Smooth muscle cell (in vitro differentiated cells): ENCODE measurements at regions not wholly inside any gene's neighbourhood (a gene's known extent, or its start where the extent isn't known, plus 50 kb on each side); places are given as distances from the start of the nearest gene placed in this dataset.

Experiments used
- DNase-seq: peaks from one replicate; lab custom pipeline; 2025; ENCODE audit not compliant: unreplicated experiment; lab: John Stamatoyannopoulos, UW
- H2AFZ ChIP-seq: fragments of 200-600 bp; sonication (generic); 2 replicates; pipeline ENCODE4 v1.6.0; 2016; ENCODE audit warnings: antibody characterized with exemption, low read depth, mild to moderate bottlenecking
- H3F3A ChIP-seq: fragments of 200-600 bp; sonication (generic); 2 replicates; pipeline ENCODE4 v1.6.0; 2017; ENCODE audit warnings: antibody characterized with exemption, low read depth
- H3K27ac ChIP-seq: fragments of 200-600 bp; sonication (generic); 2 replicates; pipeline ENCODE4 v1.5.1; 2016; ENCODE audit warnings: low read depth, mild to moderate bottlenecking
- H3K27me3 ChIP-seq: fragments of 200-600 bp; sonication (generic); 2 replicates; pipeline ENCODE4 v1.6.1; 2016; ENCODE audit warnings: low read depth, mild to moderate bottlenecking
- H3K36me3 ChIP-seq: fragments of 200-600 bp; sonication (generic); 2 replicates; pipeline ENCODE4 v1.5.1; 2016; ENCODE audit warnings: low read depth
- H3K4me1 ChIP-seq: fragments of 200-600 bp; sonication (generic); 2 replicates; pipeline ENCODE4 v1.5.1; 2016; ENCODE audit warnings: low read depth
- H3K4me2 ChIP-seq: fragments of 200-600 bp; sonication (generic); 2 replicates; pipeline ENCODE4 v1.6.0; 2016; ENCODE audit warnings: mild to moderate bottlenecking
- H3K4me3 ChIP-seq: fragments of 200-600 bp; sonication (generic); 2 replicates; pipeline ENCODE4 v1.5.1; 2016; ENCODE audit warnings: mild to moderate bottlenecking
- H3K79me2 ChIP-seq: fragments of 200-600 bp; sonication (generic); 2 replicates; pipeline ENCODE4 v1.6.0; 2016; ENCODE audit warnings: low read depth, mild to moderate bottlenecking
- H3K9ac ChIP-seq: fragments of 200-600 bp; sonication (generic); 2 replicates; pipeline ENCODE4 v1.6.0; 2016; ENCODE audit warnings: low read depth
- H3K9me3 ChIP-seq: fragments of 200-600 bp; sonication (generic); replicated peaks from 2 replicates; pipeline ENCODE4 v1.5.1; 2016; ENCODE audit warnings: low read depth
- H4K20me1 ChIP-seq: fragments of 200-600 bp; sonication (generic); 2 replicates; pipeline ENCODE4 v1.6.0; 2016; ENCODE audit warnings: low read depth
- WGBS: methylation state at CpG from one replicate; pipeline ENCODE4 v1.1.7; 2016; ENCODE audit warnings: low lambda C conversion rate; 5-methylcytosine and 5-hydroxymethylcytosine counted together
- TF ChIP-seq, protein P1 (sequence below): fragments of 200-600 bp; sonication (generic); IDR thresholded peaks from 2 replicates; pipeline ENCODE4 v1.5.1; 2017; ENCODE audit warnings: borderline replicate concordance, mild to moderate bottlenecking, antibody characterized with exemption; ENCODE audit not compliant: insufficient read depth, poor library complexity, severe bottlenecking

DNA sequence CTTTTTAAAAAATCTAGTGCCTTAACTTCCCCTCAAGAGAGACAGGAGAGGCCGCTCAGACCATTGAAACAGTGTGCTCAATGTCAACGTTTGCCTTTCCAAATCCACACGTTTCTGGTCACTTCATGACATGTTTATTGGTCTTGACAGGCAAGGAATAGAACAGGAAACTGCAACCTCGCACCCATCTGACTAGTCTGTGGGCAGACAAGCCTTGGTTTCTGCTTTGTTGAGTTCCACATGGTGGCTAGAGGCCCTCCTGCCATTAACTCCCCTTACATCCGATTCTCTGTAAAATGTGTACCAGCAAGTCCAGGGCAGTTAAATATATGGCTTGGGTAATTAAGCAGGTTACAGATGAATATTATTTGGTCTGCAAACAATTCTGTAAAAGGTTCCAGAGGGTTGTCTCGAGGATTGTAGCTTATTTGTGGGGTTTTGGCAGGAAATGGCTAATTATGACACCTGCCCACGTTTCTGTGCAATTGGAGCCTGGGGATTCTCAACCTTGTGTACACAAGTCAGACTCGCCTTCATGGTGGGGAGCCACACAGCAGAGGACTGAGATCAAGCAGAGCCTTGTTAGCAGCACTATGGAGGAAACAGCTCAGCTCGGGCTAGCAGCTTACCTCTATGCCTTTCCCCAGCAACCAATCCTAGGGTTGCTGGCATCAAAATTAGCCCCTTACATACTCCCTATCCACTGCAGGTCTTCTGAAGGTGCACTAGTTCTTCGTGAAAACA lies 317.5 kb upstream of the IGF1R start:
- TF ChIP-seq, protein P1, sequence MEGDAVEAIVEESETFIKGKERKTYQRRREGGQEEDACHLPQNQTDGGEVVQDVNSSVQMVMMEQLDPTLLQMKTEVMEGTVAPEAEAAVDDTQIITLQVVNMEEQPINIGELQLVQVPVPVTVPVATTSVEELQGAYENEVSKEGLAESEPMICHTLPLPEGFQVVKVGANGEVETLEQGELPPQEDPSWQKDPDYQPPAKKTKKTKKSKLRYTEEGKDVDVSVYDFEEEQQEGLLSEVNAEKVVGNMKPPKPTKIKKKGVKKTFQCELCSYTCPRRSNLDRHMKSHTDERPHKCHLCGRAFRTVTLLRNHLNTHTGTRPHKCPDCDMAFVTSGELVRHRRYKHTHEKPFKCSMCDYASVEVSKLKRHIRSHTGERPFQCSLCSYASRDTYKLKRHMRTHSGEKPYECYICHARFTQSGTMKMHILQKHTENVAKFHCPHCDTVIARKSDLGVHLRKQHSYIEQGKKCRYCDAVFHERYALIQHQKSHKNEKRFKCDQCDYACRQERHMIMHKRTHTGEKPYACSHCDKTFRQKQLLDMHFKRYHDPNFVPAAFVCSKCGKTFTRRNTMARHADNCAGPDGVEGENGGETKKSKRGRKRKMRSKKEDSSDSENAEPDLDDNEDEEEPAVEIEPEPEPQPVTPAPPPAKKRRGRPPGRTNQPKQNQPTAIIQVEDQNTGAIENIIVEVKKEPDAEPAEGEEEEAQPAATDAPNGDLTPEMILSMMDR, result no peak
- H3K4me3 ChIP-seq, result no peak overlapping the region
- H3F3A ChIP-seq, result no peaks in the 10 kb centered on the region
- H3K27me3 ChIP-seq, result no peaks in the 10 kb centered on the region
- H3K79me2 ChIP-seq, result no peaks in the 10 kb centered on the region
- no peaks in the 10 kb centered on the region for H3K9me3 ChIP-seq
- no peaks in the 10 kb centered on the region for H3K36me3 ChIP-seq
- DNase-seq, result no peak
- H3K9ac ChIP-seq, result no peak overlapping the region
- H3K27ac ChIP-seq, result no peak overlapping the region
- WGBS, result 55% methylated on average over 10 of the region's 10 CpGs
- no peaks in the 10 kb centered on the region for H4K20me1 ChIP-seq
- no peak overlapping the region for H2AFZ ChIP-seq
- H3K4me2 ChIP-seq, result no peak overlapping the region
- no peaks in the 10 kb centered on the region for H3K4me1 ChIP-seq

DNA sequence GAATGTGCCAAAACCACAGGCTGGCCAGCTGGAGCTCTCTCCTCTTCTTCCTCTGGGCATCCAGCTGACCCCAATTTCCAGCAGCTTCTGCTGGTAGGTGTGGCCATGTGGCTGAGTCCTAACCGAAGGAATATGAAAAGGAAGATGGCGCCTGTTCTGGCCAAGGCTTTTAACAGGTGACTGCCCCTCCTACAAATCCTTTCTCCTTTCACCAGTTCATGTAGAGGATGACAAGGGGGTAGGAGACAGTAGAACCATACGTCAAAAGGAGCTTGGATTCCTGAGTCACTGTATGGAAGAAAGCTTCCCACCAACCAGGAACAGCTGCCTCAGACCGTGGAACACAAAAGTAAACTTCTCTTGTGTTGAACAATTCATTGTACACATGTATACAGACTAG lies 316.7 kb upstream of the IGF1R start:
- TF ChIP-seq, protein P1, result no peak

DNA sequence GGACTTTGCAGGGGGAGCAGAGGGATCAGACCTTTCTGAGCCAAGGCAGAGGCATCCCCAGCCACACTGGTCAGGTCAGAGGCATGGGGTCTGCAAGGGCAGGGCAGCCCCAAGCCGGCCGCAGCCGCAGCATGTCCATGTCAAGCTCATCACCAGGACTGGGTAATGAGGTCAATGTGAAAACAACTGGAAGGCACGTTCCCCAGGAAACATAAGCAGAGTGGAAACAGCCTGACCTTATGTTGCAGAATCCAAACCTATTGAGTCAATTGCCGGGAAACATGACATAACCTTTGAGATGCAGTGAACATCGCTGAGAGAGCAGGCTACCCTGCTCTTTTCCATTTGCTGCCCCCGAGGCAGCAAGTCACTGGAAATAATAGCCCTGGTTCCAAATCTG lies 315.1 kb upstream of the IGF1R start:
- Histone ChIP-seq H4K20me1 (no peaks in the 10 kb centered on the region), H3K27ac (no peak overlapping the region), H2AFZ (no peak overlapping the region), H3K4me1 (no peaks in the 10 kb centered on the region), H3K9me3 (no peaks in the 10 kb centered on the region), H3K27me3 (no peaks in the 10 kb centered on the region), H3K4me3 (no peak overlapping the region), H3K36me3 (no peaks in the 10 kb centered on the region), H3K79me2 (no peaks in the 10 kb centered on the region), H3F3A (no peaks in the 10 kb centered on the region), H3K4me2 (no peak overlapping the region), H3K9ac (no peak overlapping the region)
- TF ChIP-seq, protein P1, result no peak
- WGBS, result 90% methylated on average over 7 of the region's 7 CpGs
- DNase-seq, result no peak

More for the DNA sequence above, 316.7 kb upstream of the IGF1R start:
- H3F3A ChIP-seq, result no peaks in the 10 kb centered on the region
- no peak overlapping the region for H3K4me2 ChIP-seq
- H3K9ac ChIP-seq, result no peak overlapping the region
- no peaks in the 10 kb centered on the region for H4K20me1 ChIP-seq
- no peaks in the 10 kb centered on the region for H3K36me3 ChIP-seq
- H3K4me3 ChIP-seq, result no peak overlapping the region
- no peaks in the 10 kb centered on the region for H3K27me3 ChIP-seq
- no peak overlapping the region for H3K27ac ChIP-seq
- H3K79me2 ChIP-seq, result no peaks in the 10 kb centered on the region
- WGBS, result 94% methylated on average over 4 of the region's 4 CpGs
- no peaks in the 10 kb centered on the region for H3K9me3 ChIP-seq
- no peaks in the 10 kb centered on the region for H3K4me1 ChIP-seq
- DNase-seq, result no peak
- no peak overlapping the region for H2AFZ ChIP-seq

DNA sequence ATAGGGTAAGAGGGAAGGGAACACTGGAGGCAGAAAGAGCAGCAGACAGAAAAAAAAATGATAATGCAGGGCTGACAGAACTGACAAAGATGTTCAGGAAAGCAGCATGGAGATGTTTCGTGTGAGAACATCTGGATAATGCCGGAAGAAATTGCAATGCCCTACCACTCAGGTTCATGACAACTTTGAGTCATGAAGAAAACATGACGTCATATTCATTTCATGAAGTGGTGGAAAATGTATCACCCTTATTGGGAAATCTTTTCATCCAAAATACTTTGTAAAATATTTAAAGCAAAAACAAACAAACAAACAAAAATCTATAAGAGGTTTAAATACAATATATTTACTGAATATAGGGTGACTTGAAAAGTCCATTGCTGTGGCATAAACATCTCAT lies 305.4 kb upstream of the IGF1R start:
- 82% methylated on average over 3 of the region's 3 CpGs for WGBS
- no peaks in the 10 kb centered on the region for H3K27me3 ChIP-seq
- no peaks in the 10 kb centered on the region for H3K79me2 ChIP-seq

More for the DNA sequence above, 305.4 kb upstream of the IGF1R start:
- H2AFZ ChIP-seq, result no peak overlapping the region
- H4K20me1 ChIP-seq, result no peaks in the 10 kb centered on the region
- DNase-seq, result no peak
- H3K36me3 ChIP-seq, result no peaks in the 10 kb centered on the region
- H3F3A ChIP-seq, result no peaks in the 10 kb centered on the region
- TF ChIP-seq, protein P1, result no peak
- no peak overlapping the region for H3K27ac ChIP-seq
- no peaks in the 10 kb centered on the region for H3K4me1 ChIP-seq
- no peak overlapping the region for H3K4me3 ChIP-seq
- H3K4me2 ChIP-seq, result no peak overlapping the region
- no peaks in the 10 kb centered on the region for H3K9me3 ChIP-seq
- no peak overlapping the region for H3K9ac ChIP-seq
